ENCODE measurements at regions not wholly inside any gene's neighbourhood (a gene's known extent, or its start where the extent isn't known, plus 50 kb on each side); places are given as distances from the start of the nearest gene placed in this dataset.

GRCh38 chr12:118884226-118884625, 97.1 kb upstream of the SRRM4 start:
- no peaks in the 10 kb centered on the region for H3K4me1 ChIP-seq (ENCODE audit: control insufficient read depth in 5 of 5, insufficient read depth in 5 of 5, low read length in 5 of 5)
- H3K9me3 ChIP-seq (ENCODE audit: control insufficient read depth in 5 of 5, low read length in 5 of 5) = peaks cover 0 to 2% (median 0%) of the 10 kb centered on the region in 5 donors
- no peak overlapping the region for H3K4me3 ChIP-seq (ENCODE audit: low read depth in 1 of 5, low read length in 5 of 5)
- no peak overlapping the region for H3K9ac ChIP-seq (ENCODE audit: low read length in 5 of 5)
- H3K36me3 ChIP-seq (ENCODE audit: control insufficient read depth in 5 of 5, insufficient read depth in 5 of 5, low read length in 5 of 5) = no peaks in the 10 kb centered on the region
- peaks cover 0 to 3% (median 0%) of the 10 kb centered on the region in 5 donors for H3K27me3 ChIP-seq (ENCODE audit: control insufficient read depth in 5 of 5, insufficient read depth in 4 of 5, low read length in 5 of 5)
- H3K27ac ChIP-seq (ENCODE audit: low read depth, low read length) = no peak overlapping the region

DNA sequence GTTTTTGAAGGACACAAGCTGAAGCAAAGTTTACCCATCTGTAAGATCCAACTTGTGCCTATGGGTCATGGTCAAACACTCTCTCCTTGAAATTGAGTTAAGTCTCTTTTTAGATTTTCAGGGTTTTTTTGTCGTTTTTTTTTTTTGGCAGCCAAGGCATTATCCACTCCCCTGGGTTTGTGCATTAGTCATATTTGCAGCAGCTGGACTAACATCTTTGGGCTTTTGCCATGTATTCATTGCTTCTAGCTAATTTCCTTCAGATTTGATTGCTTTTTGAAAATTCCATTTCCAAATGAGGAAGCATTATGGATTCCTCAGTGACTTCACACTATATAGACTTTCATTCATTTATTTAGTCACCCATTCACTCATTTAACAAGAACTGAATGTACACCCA, 80.3 kb upstream of the SRRM4 start:
- no peaks in the 10 kb centered on the region for H3K36me3 ChIP-seq (ENCODE audit: control insufficient read depth in 5 of 5, insufficient read depth in 5 of 5, low read length in 5 of 5)
- H3K27ac ChIP-seq (ENCODE audit: low read depth, low read length) = no peak overlapping the region
- H3K9me3 ChIP-seq (ENCODE audit: control insufficient read depth in 5 of 5, low read length in 5 of 5) = no peaks in the 10 kb centered on the region
- H3K27me3 ChIP-seq (ENCODE audit: control insufficient read depth in 5 of 5, insufficient read depth in 4 of 5, low read length in 5 of 5) = peaks cover 0 to 3% (median 0%) of the 10 kb centered on the region in 5 donors
- H3K4me3 ChIP-seq (ENCODE audit: low read depth in 1 of 5, low read length in 5 of 5) = no peak overlapping the region
- no peak overlapping the region for H3K9ac ChIP-seq (ENCODE audit: low read length in 5 of 5)
- no peaks in the 10 kb centered on the region for H3K4me1 ChIP-seq (ENCODE audit: control insufficient read depth in 5 of 5, insufficient read depth in 5 of 5, low read length in 5 of 5)

- H3K4me3 ChIP-seq (ENCODE audit: low read depth in 1 of 5, low read length in 5 of 5) = no peak overlapping the region
- no peaks in the 10 kb centered on the region for H3K36me3 ChIP-seq (ENCODE audit: control insufficient read depth in 5 of 5, insufficient read depth in 5 of 5, low read length in 5 of 5)
- no peaks in the 10 kb centered on the region for H3K4me1 ChIP-seq (ENCODE audit: control insufficient read depth in 5 of 5, insufficient read depth in 5 of 5, low read length in 5 of 5)
- no peak overlapping the region for H3K9ac ChIP-seq (ENCODE audit: low read length in 5 of 5)
- H3K27ac ChIP-seq (ENCODE audit: low read depth, low read length) = no peak overlapping the region
- no peaks in the 10 kb centered on the region for H3K9me3 ChIP-seq (ENCODE audit: control insufficient read depth in 5 of 5, low read length in 5 of 5)
- peaks cover 0 to 9% (median 0%) of the 10 kb centered on the region in 5 donors for H3K27me3 ChIP-seq (ENCODE audit: control insufficient read depth in 5 of 5, insufficient read depth in 4 of 5, low read length in 5 of 5)
Observed at GRCh38 chr12:118908811-118909210, 72.5 kb upstream of the SRRM4 start.

GRCh38 chr12:118912697-118913270, 68.6 kb upstream of the SRRM4 start:
- Histone ChIP-seq H3K36me3 (ENCODE audit: control insufficient read depth in 5 of 5, insufficient read depth in 5 of 5, low read length in 5 of 5) (no peaks in the 10 kb centered on the region), H3K9me3 (ENCODE audit: control insufficient read depth in 5 of 5, low read length in 5 of 5) (peaks cover 0 to 5% (median 0%) of the 10 kb centered on the region in 5 donors), H3K4me3 (ENCODE audit: low read depth in 1 of 5, low read length in 5 of 5) (no peak overlapping the region), H3K9ac (ENCODE audit: low read length in 5 of 5) (no peak overlapping the region), H3K4me1 (ENCODE audit: control insufficient read depth in 5 of 5, insufficient read depth in 5 of 5, low read length in 5 of 5) (no peaks in the 10 kb centered on the region), H3K27me3 (ENCODE audit: control insufficient read depth in 5 of 5, insufficient read depth in 4 of 5, low read length in 5 of 5) (peaks cover 0 to 6% (median 0%) of the 10 kb centered on the region in 5 donors), H3K27ac (ENCODE audit: low read depth, low read length) (no peak overlapping the region)

DNA sequence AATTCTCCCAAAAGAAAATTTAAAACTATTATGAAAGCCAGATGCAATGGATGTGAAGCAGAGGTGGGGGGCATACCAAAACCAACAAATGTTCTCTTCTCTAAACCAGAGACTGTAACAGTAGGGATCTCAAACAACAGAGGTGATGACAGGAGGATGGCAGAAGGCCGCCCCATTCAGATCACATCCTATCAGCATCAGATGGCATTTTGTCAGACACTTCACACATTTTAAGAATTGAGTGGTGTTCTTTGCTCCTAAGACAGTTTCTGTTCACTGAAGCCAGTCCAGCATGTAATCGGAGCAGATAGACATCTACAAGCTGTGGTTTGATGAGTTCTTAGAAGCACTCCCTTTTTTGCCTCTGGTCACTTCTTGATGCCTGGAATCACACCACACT, 59.6 kb upstream of the SRRM4 start:
- no peak overlapping the region for H3K4me3 ChIP-seq (ENCODE audit: low read depth in 1 of 5, low read length in 5 of 5)
- no peak overlapping the region for H3K9ac ChIP-seq (ENCODE audit: low read length in 5 of 5)
- H3K36me3 ChIP-seq (ENCODE audit: control insufficient read depth in 5 of 5, insufficient read depth in 5 of 5, low read length in 5 of 5) = no peaks in the 10 kb centered on the region
- no peaks in the 10 kb centered on the region for H3K27me3 ChIP-seq (ENCODE audit: control insufficient read depth in 5 of 5, insufficient read depth in 4 of 5, low read length in 5 of 5)
- no peak overlapping the region for H3K27ac ChIP-seq (ENCODE audit: low read depth, low read length)
- H3K4me1 ChIP-seq (ENCODE audit: control insufficient read depth in 5 of 5, insufficient read depth in 5 of 5, low read length in 5 of 5) = peaks cover 4 to 26% (median 22%) of the 10 kb centered on the region in 5 donors
- H3K9me3 ChIP-seq (ENCODE audit: control insufficient read depth in 5 of 5, low read length in 5 of 5) = peaks cover 0 to 3% (median 0%) of the 10 kb centered on the region in 5 donors

GRCh38 chr12:118922405-118922804, 58.9 kb upstream of the SRRM4 start:
- Histone ChIP-seq H3K27me3 (ENCODE audit: control insufficient read depth in 5 of 5, insufficient read depth in 4 of 5, low read length in 5 of 5) (no peaks in the 10 kb centered on the region), H3K36me3 (ENCODE audit: control insufficient read depth in 5 of 5, insufficient read depth in 5 of 5, low read length in 5 of 5) (no peaks in the 10 kb centered on the region), H3K4me3 (ENCODE audit: low read depth in 1 of 5, low read length in 5 of 5) (no peak overlapping the region), H3K27ac (ENCODE audit: low read depth, low read length) (no peak overlapping the region), H3K4me1 (ENCODE audit: control insufficient read depth in 5 of 5, insufficient read depth in 5 of 5, low read length in 5 of 5) (peaks cover 4 to 26% (median 22%) of the 10 kb centered on the region in 5 donors), H3K9ac (ENCODE audit: low read length in 5 of 5) (no peak overlapping the region), H3K9me3 (ENCODE audit: control insufficient read depth in 5 of 5, low read length in 5 of 5) (no peaks in the 10 kb centered on the region)

- no peaks in the 10 kb centered on the region for H3K36me3 ChIP-seq (ENCODE audit: control insufficient read depth in 5 of 5, insufficient read depth in 5 of 5, low read length in 5 of 5)
- peaks cover 4 to 26% (median 22%) of the 10 kb centered on the region in 5 donors for H3K4me1 ChIP-seq (ENCODE audit: control insufficient read depth in 5 of 5, insufficient read depth in 5 of 5, low read length in 5 of 5)
- no peaks in the 10 kb centered on the region for H3K9me3 ChIP-seq (ENCODE audit: control insufficient read depth in 5 of 5, low read length in 5 of 5)
- H3K4me3 ChIP-seq (ENCODE audit: low read depth in 1 of 5, low read length in 5 of 5) = no peak overlapping the region
- H3K27me3 ChIP-seq (ENCODE audit: control insufficient read depth in 5 of 5, insufficient read depth in 4 of 5, low read length in 5 of 5) = no peaks in the 10 kb centered on the region
- peak overlapping the region; percentile 58 for H3K27ac ChIP-seq (ENCODE audit: low read depth, low read length)
- no peak overlapping the region for H3K9ac ChIP-seq (ENCODE audit: low read length in 5 of 5)
Observed at GRCh38 chr12:118925407-118925806, 55.9 kb upstream of the SRRM4 start.

GRCh38 chr12:118925826-118926225, 55.5 kb upstream of the SRRM4 start:
- H3K4me3 ChIP-seq (ENCODE audit: low read depth in 1 of 5, low read length in 5 of 5) = no peak overlapping the region
- H3K27ac ChIP-seq (ENCODE audit: low read depth, low read length) = peak overlapping the region; percentile 58

More at GRCh38 chr12:118925826-118926225, 55.5 kb upstream of the SRRM4 start:
- no peaks in the 10 kb centered on the region for H3K27me3 ChIP-seq (ENCODE audit: control insufficient read depth in 5 of 5, insufficient read depth in 4 of 5, low read length in 5 of 5)
- no peaks in the 10 kb centered on the region for H3K36me3 ChIP-seq (ENCODE audit: control insufficient read depth in 5 of 5, insufficient read depth in 5 of 5, low read length in 5 of 5)
- H3K9ac ChIP-seq (ENCODE audit: low read length in 5 of 5) = peak overlapping the region in 1 of 5 donors; percentile 10
- H3K4me1 ChIP-seq (ENCODE audit: control insufficient read depth in 5 of 5, insufficient read depth in 5 of 5, low read length in 5 of 5) = peaks cover 4 to 26% (median 22%) of the 10 kb centered on the region in 5 donors
- H3K9me3 ChIP-seq (ENCODE audit: control insufficient read depth in 5 of 5, low read length in 5 of 5) = no peaks in the 10 kb centered on the region
